ENCODE measurements at regions not wholly inside any gene's neighbourhood (a gene's known extent, or its start where the extent isn't known, plus 50 kb on each side); places are given as distances from the start of the nearest gene placed in this dataset.

GRCh38 chr5:20590356-20590755 lies 602.4 kb upstream of the CDH18 start:
- no peak for TF ChIP-seq EZH2 (IDR thresholded peaks at IDR 0.05; ENCODE audit: insufficient read depth, poor library complexity, severe bottlenecking)
- no peak for TF ChIP-seq EZH2phosphoT487 (IDR thresholded peaks at IDR 0.05; ENCODE audit: insufficient read depth, low read depth)
